HCT116 (cell line): ENCODE measurements at regions not wholly inside any gene's neighbourhood (a gene's known extent, or its start where the extent isn't known, plus 50 kb on each side); places are given as distances from the start of the nearest gene placed in this dataset.

Experiments
- ATAC-seq: fragments of 200-7000 bp; cut with Tn5 transposase; 2 replicates; pipeline ENCODE4 v1.9.1; 2020; ENCODE audit warnings: mild to moderate bottlenecking, moderate library complexity
- BruUV-seq: library from RNA; stranded (reverse); fragments of 400-500 nt; replicated peaks from 2 replicates; lab custom pipeline; 2021; lab: Mats Ljungman, UMichigan
- CTCF ChIA-PET: fragments of 300-600 bp; sonication (Branson Sonifier 250); formaldehyde crosslinking; loops from one replicate; lab custom pipeline; 2021; ENCODE audit warnings: antibody characterized with exemption; lab: Charles Lee
- POLR2A ChIA-PET: fragments of 300-600, 350-600 bp; sonication (Branson Sonifier 250); formaldehyde crosslinking; loops from one replicate; lab custom pipeline; 2021; ENCODE audit warnings: antibody characterized with exemption; lab: Charles Lee
- RAD21 ChIA-PET, 2 experiments: fragments of 300-600 bp; sonication (Branson Sonifier 250); formaldehyde crosslinking; loops; one replicate each; lab custom pipeline; 2023; ENCODE audit warnings: low total read pairs in 2 of 2; ENCODE audit not compliant: uncharacterized antibody in 2 of 2, unreplicated experiment in 2 of 2, low non-redundant PET in 1 of 2; lab: Charles Lee
- DNase-seq: peaks from one replicate; pipeline ENCODE4 v3.0.0-alpha.2; 2010; ENCODE audit warnings: low read depth, low spot score
- H2AFZ ChIP-seq: fragments of 200-600 bp; shearing (Covaris generic), sonication (generic); 2 replicates; pipeline ENCODE4 v1.6.1; 2017; ENCODE audit warnings: low read depth, mixed run types, mixed read lengths, antibody characterized with exemption, low read length; ENCODE audit not compliant: poor library complexity, severe bottlenecking
- H3K27ac ChIP-seq: 2 replicates; pipeline ENCODE4 v1.5.1; 2012; ENCODE audit warnings: low read depth, low read length
- H3K27me3 ChIP-seq: fragments of 200-600 bp; sonication (generic); 2 replicates; pipeline ENCODE4 v1.6.1; 2016; ENCODE audit warnings: mixed run types, low read length, mixed read lengths; ENCODE audit not compliant: insufficient read depth
- H3K36me3 ChIP-seq, 2 experiments: fragments of 200-500 bp in 1 of 2; fragments of 200-600 bp in 1 of 2; sonication (Bioruptor generic) in 1 of 2; sonication (generic) in 1 of 2; 2 replicates each; pipeline versions ENCODE4 v1.5.1 to v1.6.1; 2014 to 2016; ENCODE audit warnings: low read length in 2 of 2, inconsistent platforms in 1 of 2, mixed read lengths in 1 of 2, mixed run types in 1 of 2; ENCODE audit not compliant: insufficient read depth in 2 of 2, control insufficient read depth in 1 of 2
- H3K4me1 ChIP-seq, 2 experiments: fragments of 200-600 bp in 1 of 2; sonication (generic) in 1 of 2; 2 replicates each; pipeline versions ENCODE4 v1.5.1 to v1.6.1; 2012 to 2017; ENCODE audit warnings: low read length in 2 of 2, inconsistent platforms in 1 of 2, mild to moderate bottlenecking in 1 of 2, mixed read lengths in 1 of 2, mixed run types in 1 of 2, moderate library complexity in 1 of 2; ENCODE audit not compliant: insufficient read depth in 2 of 2, control insufficient read depth in 1 of 2
- H3K4me2 ChIP-seq: fragments of 200-600 bp; sonication (generic); 2 replicates; pipeline ENCODE4 v1.6.1; 2017; ENCODE audit warnings: mixed run types, low read length, mixed read lengths
- H3K4me3 ChIP-seq, 2 experiments: fragments of 200-600 bp in 1 of 2; sonication (generic) in 1 of 2; replicated peaks in 1 of 2; 2 replicates each; pipeline ENCODE4 v1.5.1; 2011 to 2016; ENCODE audit warnings: low read length in 2 of 2, control low read depth in 1 of 2, low read depth in 1 of 2, mild to moderate bottlenecking in 1 of 2, mixed read lengths in 1 of 2, mixed run types in 1 of 2
- H3K79me2 ChIP-seq: fragments of 200-600 bp; sonication (generic); 2 replicates; pipeline ENCODE4 v1.6.1; 2017; ENCODE audit warnings: mild to moderate bottlenecking, mixed run types, low read length, moderate library complexity, mixed read lengths; ENCODE audit not compliant: insufficient read depth
- H3K9ac ChIP-seq: fragments of 200-600 bp; sonication (generic); 2 replicates; pipeline ENCODE4 v1.6.1; 2016; ENCODE audit warnings: low read length, mixed read lengths
- H3K9me2 ChIP-seq: fragments of 200-600 bp; sonication (generic), shearing (Covaris generic); 2 replicates; pipeline ENCODE4 v1.6.1; 2017; ENCODE audit warnings: mixed run types, mild to moderate bottlenecking, moderate library complexity; ENCODE audit not compliant: insufficient read depth
- H3K9me3 ChIP-seq, 2 experiments: fragments of 200-500 bp in 1 of 2; fragments of 200-600 bp in 1 of 2; sonication (Bioruptor generic) in 1 of 2; sonication (generic) in 1 of 2; 2 replicates each; pipeline ENCODE4 v1.6.1; 2014 to 2017; ENCODE audit warnings: low read length in 2 of 2, mixed read lengths in 2 of 2, inconsistent platforms in 1 of 2, low read depth in 1 of 2, mild to moderate bottlenecking in 1 of 2, mixed run types in 1 of 2, moderate library complexity in 1 of 2; ENCODE audit not compliant: control insufficient read depth in 1 of 2, insufficient read depth in 1 of 2
- H4K20me1 ChIP-seq: fragments of 200-600 bp; sonication (generic), shearing (Covaris generic); 2 replicates; pipeline ENCODE4 v1.6.1; 2017; ENCODE audit warnings: mixed run types, mild to moderate bottlenecking, moderate library complexity; ENCODE audit not compliant: insufficient read depth
- CEBPB ChIP-seq: IDR thresholded peaks from 2 replicates; pipeline ENCODE4 v1.6.1; 2012; ENCODE audit warnings: low read depth
- ELF1 ChIP-seq: IDR thresholded peaks from 2 replicates; pipeline ENCODE4 v1.6.1; 2012; ENCODE audit warnings: low read depth, borderline replicate concordance
- EZH2 ChIP-seq: fragments of 200-600 bp; sonication (generic); IDR thresholded peaks from 2 replicates; pipeline ENCODE4 v1.6.1; 2017; ENCODE audit warnings: antibody characterized with exemption, mixed run types
- EZH2phosphoT487 ChIP-seq: fragments of 200-600 bp; IDR thresholded peaks from 2 replicates; pipeline ENCODE4 v1.6.1; 2018; ENCODE audit warnings: antibody characterized with exemption, borderline replicate concordance
- FOSL1 ChIP-seq: IDR thresholded peaks from 2 replicates; pipeline ENCODE4 v1.6.1; 2012; ENCODE audit warnings: low read depth
- JUND ChIP-seq: IDR thresholded peaks from 2 replicates; pipeline ENCODE4 v1.6.1; 2012
- POLR2A ChIP-seq: IDR thresholded peaks from 2 replicates; pipeline ENCODE4 v1.7.0; 2011; ENCODE audit warnings: borderline replicate concordance; ENCODE audit not compliant: insufficient read depth, insufficient read length; ENCODE audit errors: extremely low read depth
- SRF ChIP-seq: IDR thresholded peaks from 2 replicates; pipeline ENCODE4 v1.6.1; 2012; ENCODE audit warnings: low read depth
- TCF7L2 ChIP-seq: IDR thresholded peaks from 2 replicates; pipeline ENCODE4 v1.7.0; 2011; ENCODE audit warnings: borderline replicate concordance, inconsistent platforms; ENCODE audit not compliant: insufficient read depth, insufficient read length; ENCODE audit errors: extremely low read depth
- YY1 ChIP-seq: IDR thresholded peaks from 2 replicates; pipeline ENCODE4 v1.6.1; 2011; ENCODE audit warnings: low read length, low read depth, moderate library complexity, mild to moderate bottlenecking; ENCODE audit not compliant: insufficient replicate concordance; ENCODE audit errors: extremely low read depth
- ZNF274 ChIP-seq: fragments of 200-500 bp; sonication (Bioruptor generic); IDR thresholded peaks from 2 replicates; pipeline ENCODE4 v1.6.1; 2014; ENCODE audit warnings: mild to moderate bottlenecking, low read depth, low read length, inconsistent platforms
- intact Hi-C: fragments of 100-400 bp; cut with micrococcal nuclease; formaldehyde crosslinking; loops from 2 replicates; pipeline ENCODE4 v1.10.0; 2022
- TF ChIP-seq, protein P1 (sequence below), 3 experiments: fragments of 200-600 bp in 1 of 3; sonication (generic) in 1 of 3; IDR thresholded peaks in 2 of 3; conservative IDR thresholded peaks in 1 of 3; 2 replicates each; pipeline ENCODE4 v1.5.1; 2012 to 2017; ENCODE audit warnings: low read depth in 2 of 3, low read length in 2 of 3, antibody characterized with exemption in 1 of 3, borderline replicate concordance in 1 of 3, control low read depth in 1 of 3, mild to moderate bottlenecking in 1 of 3, mixed read lengths in 1 of 3, mixed run types in 1 of 3, moderate library complexity in 1 of 3; ENCODE audit not compliant: insufficient read depth in 1 of 3
- TF ChIP-seq, protein P2 (sequence below): IDR thresholded peaks from 2 replicates; pipeline ENCODE4 v1.6.1; 2012
- TF ChIP-seq, protein P3 (sequence below): IDR thresholded peaks from 2 replicates; pipeline ENCODE4 v1.6.1; 2012; ENCODE audit warnings: low read depth
- TF ChIP-seq, protein P4 (sequence below): IDR thresholded peaks from 2 replicates; pipeline ENCODE4 v1.6.1; 2012

DNA sequence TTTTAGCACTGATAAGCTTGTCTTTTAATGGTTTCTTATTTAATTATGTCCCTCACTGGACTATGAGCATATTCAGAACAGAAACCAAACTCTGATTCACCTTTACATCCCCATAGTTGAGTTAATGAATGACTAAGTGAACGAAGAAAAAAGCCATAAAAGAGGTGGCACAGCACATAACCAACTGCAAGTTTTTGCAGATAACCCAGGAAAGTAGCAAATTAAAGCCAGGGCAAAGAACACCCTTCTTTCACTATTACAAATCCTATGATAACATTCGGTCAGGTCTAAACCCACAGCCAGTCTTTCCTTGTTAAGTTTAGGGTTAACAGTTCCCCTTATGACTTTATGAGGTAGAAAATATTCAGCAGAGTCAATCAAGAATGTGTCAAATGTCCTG lies 102.7 kb downstream of the RIN2 start:
- H3K27ac ChIP-seq = no peak overlapping the region
- intact Hi-C loops = no loop called here
- RAD21 ChIA-PET = no interaction called here
- H4K20me1 ChIP-seq = no peaks in the 10 kb centered on the region
- H3K9me2 ChIP-seq = no peaks in the 10 kb centered on the region
- H3K9ac ChIP-seq = no peak overlapping the region
- no peaks in the 10 kb centered on the region for H3K79me2 ChIP-seq
- no peaks in the 10 kb centered on the region for H3K36me3 ChIP-seq
- no peak for ATAC-seq
- no TSS peak for BruUV-seq
- TF ChIP-seq, protein P1, sequence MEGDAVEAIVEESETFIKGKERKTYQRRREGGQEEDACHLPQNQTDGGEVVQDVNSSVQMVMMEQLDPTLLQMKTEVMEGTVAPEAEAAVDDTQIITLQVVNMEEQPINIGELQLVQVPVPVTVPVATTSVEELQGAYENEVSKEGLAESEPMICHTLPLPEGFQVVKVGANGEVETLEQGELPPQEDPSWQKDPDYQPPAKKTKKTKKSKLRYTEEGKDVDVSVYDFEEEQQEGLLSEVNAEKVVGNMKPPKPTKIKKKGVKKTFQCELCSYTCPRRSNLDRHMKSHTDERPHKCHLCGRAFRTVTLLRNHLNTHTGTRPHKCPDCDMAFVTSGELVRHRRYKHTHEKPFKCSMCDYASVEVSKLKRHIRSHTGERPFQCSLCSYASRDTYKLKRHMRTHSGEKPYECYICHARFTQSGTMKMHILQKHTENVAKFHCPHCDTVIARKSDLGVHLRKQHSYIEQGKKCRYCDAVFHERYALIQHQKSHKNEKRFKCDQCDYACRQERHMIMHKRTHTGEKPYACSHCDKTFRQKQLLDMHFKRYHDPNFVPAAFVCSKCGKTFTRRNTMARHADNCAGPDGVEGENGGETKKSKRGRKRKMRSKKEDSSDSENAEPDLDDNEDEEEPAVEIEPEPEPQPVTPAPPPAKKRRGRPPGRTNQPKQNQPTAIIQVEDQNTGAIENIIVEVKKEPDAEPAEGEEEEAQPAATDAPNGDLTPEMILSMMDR (IDR thresholded peaks at IDR 0.05 in 2 of 3, conservative IDR thresholded peaks at IDR 0.05 in 1 of 3; ENCODE audit: borderline replicate concordance in 1 of 3, insufficient read depth in 1 of 3, low read depth in 2 of 3, low read length in 2 of 3) = no peak
- TF ChIP-seq, protein P2, sequence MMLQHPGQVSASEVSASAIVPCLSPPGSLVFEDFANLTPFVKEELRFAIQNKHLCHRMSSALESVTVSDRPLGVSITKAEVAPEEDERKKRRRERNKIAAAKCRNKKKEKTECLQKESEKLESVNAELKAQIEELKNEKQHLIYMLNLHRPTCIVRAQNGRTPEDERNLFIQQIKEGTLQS = no peak
- TF ChIP-seq FOSL1 = no peak
- TF ChIP-seq EZH2 = no peak
- TF ChIP-seq, protein P3, sequence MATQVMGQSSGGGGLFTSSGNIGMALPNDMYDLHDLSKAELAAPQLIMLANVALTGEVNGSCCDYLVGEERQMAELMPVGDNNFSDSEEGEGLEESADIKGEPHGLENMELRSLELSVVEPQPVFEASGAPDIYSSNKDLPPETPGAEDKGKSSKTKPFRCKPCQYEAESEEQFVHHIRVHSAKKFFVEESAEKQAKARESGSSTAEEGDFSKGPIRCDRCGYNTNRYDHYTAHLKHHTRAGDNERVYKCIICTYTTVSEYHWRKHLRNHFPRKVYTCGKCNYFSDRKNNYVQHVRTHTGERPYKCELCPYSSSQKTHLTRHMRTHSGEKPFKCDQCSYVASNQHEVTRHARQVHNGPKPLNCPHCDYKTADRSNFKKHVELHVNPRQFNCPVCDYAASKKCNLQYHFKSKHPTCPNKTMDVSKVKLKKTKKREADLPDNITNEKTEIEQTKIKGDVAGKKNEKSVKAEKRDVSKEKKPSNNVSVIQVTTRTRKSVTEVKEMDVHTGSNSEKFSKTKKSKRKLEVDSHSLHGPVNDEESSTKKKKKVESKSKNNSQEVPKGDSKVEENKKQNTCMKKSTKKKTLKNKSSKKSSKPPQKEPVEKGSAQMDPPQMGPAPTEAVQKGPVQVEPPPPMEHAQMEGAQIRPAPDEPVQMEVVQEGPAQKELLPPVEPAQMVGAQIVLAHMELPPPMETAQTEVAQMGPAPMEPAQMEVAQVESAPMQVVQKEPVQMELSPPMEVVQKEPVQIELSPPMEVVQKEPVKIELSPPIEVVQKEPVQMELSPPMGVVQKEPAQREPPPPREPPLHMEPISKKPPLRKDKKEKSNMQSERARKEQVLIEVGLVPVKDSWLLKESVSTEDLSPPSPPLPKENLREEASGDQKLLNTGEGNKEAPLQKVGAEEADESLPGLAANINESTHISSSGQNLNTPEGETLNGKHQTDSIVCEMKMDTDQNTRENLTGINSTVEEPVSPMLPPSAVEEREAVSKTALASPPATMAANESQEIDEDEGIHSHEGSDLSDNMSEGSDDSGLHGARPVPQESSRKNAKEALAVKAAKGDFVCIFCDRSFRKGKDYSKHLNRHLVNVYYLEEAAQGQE = no peak
- TF ChIP-seq SRF = no peak
- TF ChIP-seq, protein P4, sequence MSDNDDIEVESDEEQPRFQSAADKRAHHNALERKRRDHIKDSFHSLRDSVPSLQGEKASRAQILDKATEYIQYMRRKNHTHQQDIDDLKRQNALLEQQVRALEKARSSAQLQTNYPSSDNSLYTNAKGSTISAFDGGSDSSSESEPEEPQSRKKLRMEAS = no peak
- no peak for TF ChIP-seq TCF7L2
- no peak for TF ChIP-seq ZNF274
- no peak for TF ChIP-seq EZH2phosphoT487
- no peak for TF ChIP-seq YY1
- TF ChIP-seq JUND = no peak
- no peak for TF ChIP-seq POLR2A
- TF ChIP-seq CEBPB = no peak
- no peak for TF ChIP-seq ELF1
- TF ChIP-seq, all 23 proteins: peak for 0
- Histone ChIP-seq H3K4me2 (no peak overlapping the region), H3K4me1 (peaks cover 0 to 7% of the 10 kb centered on the region in 2 experiments; a peak in 2 of 4 replicates), H3K27me3 (no peaks in the 10 kb centered on the region), H3K4me3 (no peak overlapping the region), H2AFZ (no peak overlapping the region), H3K9me3 (no peaks in the 10 kb centered on the region)
- POLR2A ChIA-PET = no interaction called here
- no peak for DNase-seq
- CTCF ChIA-PET = no interaction called here
